ENCODE measurements at regions not wholly inside any gene's neighbourhood (a gene's known extent, or its start where the extent isn't known, plus 50 kb on each side); places are given as distances from the start of the nearest gene placed in this dataset.

DNA sequence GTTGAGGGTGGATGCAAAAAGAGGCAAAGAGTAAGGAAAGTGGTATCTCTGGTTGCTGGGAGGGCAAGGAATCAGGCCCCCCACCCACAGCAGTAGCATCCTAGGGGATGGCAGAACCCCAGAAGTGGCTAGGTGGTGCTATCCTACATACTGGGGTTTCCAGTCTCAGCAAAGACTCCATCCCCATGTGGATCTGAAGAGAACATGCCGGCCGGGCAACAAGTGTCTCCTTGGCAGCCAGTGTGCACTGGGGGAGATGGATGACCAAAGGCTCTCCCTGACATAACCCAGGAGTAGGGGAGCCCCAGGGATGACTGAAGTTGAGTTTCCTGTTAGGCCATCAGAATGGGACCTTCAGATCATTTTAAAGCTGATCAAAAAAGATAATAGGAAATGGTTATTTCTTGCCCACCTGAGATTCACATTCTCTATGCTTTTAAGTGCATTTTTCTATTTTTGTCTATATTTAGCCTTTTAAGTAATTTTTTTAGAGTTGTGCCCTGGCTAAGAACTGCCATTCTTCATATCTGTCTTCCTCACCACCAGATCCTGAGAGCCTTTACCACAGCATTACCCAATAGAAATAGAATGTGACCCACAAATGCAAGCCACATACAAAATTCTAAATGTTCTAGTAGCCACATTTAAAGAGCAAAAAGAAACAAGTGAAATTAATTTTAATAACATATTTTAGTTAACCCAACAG is 78.7 kb upstream of the SMIM23 start:
- Histone ChIP-seq H2AFZ (ENCODE audit: low read depth, low read length) (no peak overlapping the region), H3K27me3 (ENCODE audit: control insufficient read depth in 1 of 2, insufficient read depth in 1 of 2, low read length in 2 of 2) (peaks cover 19 to 29% of the 10 kb centered on the region in 2 experiments), H3K4me1 (ENCODE audit: control insufficient read depth, insufficient read depth, low read depth, low read length) (peaks cover 5% of the 10 kb centered on the region), H3K4me3 (ENCODE audit: insufficient read depth in 1 of 2, low read depth in 1 of 2, low read length in 2 of 2) (no peak overlapping the region), H3K79me1 (replicated peaks; ENCODE audit: low read length, poor library complexity, severe bottlenecking) (no peaks in the 10 kb centered on the region), H3K36me3 (ENCODE audit: control insufficient read depth in 1 of 2, insufficient read depth in 2 of 2, low read depth in 1 of 2, low read length in 2 of 2) (no peaks in the 10 kb centered on the region), H2AK5ac (ENCODE audit: low read length, severe bottlenecking) (no peak overlapping the region), H3K4ac (ENCODE audit: low read depth in 1 of 2, low read length in 2 of 2) (no peak overlapping the region), H3K23ac (ENCODE audit: low read length in 2 of 2) (no peak overlapping the region), H2BK12ac (ENCODE audit: low read length in 2 of 2) (no peak overlapping the region), H3K4me2 (ENCODE audit: low read length, poor library complexity, severe bottlenecking) (no peak overlapping the region), H2BK15ac (ENCODE audit: low read depth, poor library complexity, severe bottlenecking) (no peak overlapping the region), H3K14ac (ENCODE audit: low read length in 2 of 2) (no peak overlapping the region), H3K18ac (ENCODE audit: low read depth in 1 of 2, low read length in 2 of 2) (no peak overlapping the region), H3K9me3 (ENCODE audit: control insufficient read depth, low read length) (no peaks in the 10 kb centered on the region), H3K27ac (ENCODE audit: low read length, poor library complexity, severe bottlenecking) (no peak overlapping the region), H2BK5ac (ENCODE audit: low read depth, low read length, poor library complexity, severe bottlenecking) (no peak overlapping the region), H3K9ac (ENCODE audit: low read length) (no peak overlapping the region), H4K8ac (ENCODE audit: low read length) (no peak overlapping the region), H2BK120ac (ENCODE audit: low read depth, low read length) (no peak overlapping the region), H4K91ac (ENCODE audit: low read length) (no peak overlapping the region)
- whole genome bisulfite sequencing: 87% methylated on average over 2 of the region's 2 CpGs
- DNase-seq: no peak

GRCh38 chr5:171707442-171707792 is 78.2 kb upstream of the SMIM23 start:
- Histone ChIP-seq H3K79me1 (replicated peaks; ENCODE audit: low read length, poor library complexity, severe bottlenecking) (no peaks in the 10 kb centered on the region), H2AFZ (ENCODE audit: low read depth, low read length) (no peak overlapping the region), H3K14ac (ENCODE audit: low read length in 2 of 2) (no peak overlapping the region), H2BK12ac (ENCODE audit: low read length in 2 of 2) (no peak overlapping the region), H3K23ac (ENCODE audit: low read length in 2 of 2) (no peak overlapping the region), H4K8ac (ENCODE audit: low read length) (no peak overlapping the region), H3K9ac (ENCODE audit: low read length) (no peak overlapping the region), H3K27ac (ENCODE audit: low read length, poor library complexity, severe bottlenecking) (no peak overlapping the region), H3K27me3 (ENCODE audit: control insufficient read depth in 1 of 2, insufficient read depth in 1 of 2, low read length in 2 of 2) (peaks cover 23 to 29% of the 10 kb centered on the region in 2 experiments), H3K4ac (ENCODE audit: low read depth in 1 of 2, low read length in 2 of 2) (no peak overlapping the region), H3K18ac (ENCODE audit: low read depth in 1 of 2, low read length in 2 of 2) (no peak overlapping the region), H3K9me3 (ENCODE audit: control insufficient read depth, low read length) (no peaks in the 10 kb centered on the region), H2BK5ac (ENCODE audit: low read depth, low read length, poor library complexity, severe bottlenecking) (no peak overlapping the region), H3K4me2 (ENCODE audit: low read length, poor library complexity, severe bottlenecking) (no peak overlapping the region), H4K91ac (ENCODE audit: low read length) (no peak overlapping the region), H3K4me1 (ENCODE audit: control insufficient read depth, insufficient read depth, low read depth, low read length) (peaks cover 5% of the 10 kb centered on the region), H3K36me3 (ENCODE audit: control insufficient read depth in 1 of 2, insufficient read depth in 2 of 2, low read depth in 1 of 2, low read length in 2 of 2) (no peaks in the 10 kb centered on the region), H3K4me3 (ENCODE audit: insufficient read depth in 1 of 2, low read depth in 1 of 2, low read length in 2 of 2) (no peak overlapping the region), H2AK5ac (ENCODE audit: low read length, severe bottlenecking) (no peak overlapping the region), H2BK120ac (ENCODE audit: low read depth, low read length) (no peak overlapping the region), H2BK15ac (ENCODE audit: low read depth, poor library complexity, severe bottlenecking) (no peak overlapping the region)
- no peak for DNase-seq
- 72% methylated on average over 1 of the region's 1 CpG for WGBS

- Histone ChIP-seq H3K4me1 (ENCODE audit: control insufficient read depth, insufficient read depth, low read depth, low read length) (peaks cover 5% of the 10 kb centered on the region), H2BK15ac (ENCODE audit: low read depth, poor library complexity, severe bottlenecking) (no peak overlapping the region), H2BK5ac (ENCODE audit: low read depth, low read length, poor library complexity, severe bottlenecking) (no peak overlapping the region), H3K23ac (ENCODE audit: low read length in 2 of 2) (no peak overlapping the region), H3K79me1 (replicated peaks; ENCODE audit: low read length, poor library complexity, severe bottlenecking) (no peaks in the 10 kb centered on the region), H2BK120ac (ENCODE audit: low read depth, low read length) (no peak overlapping the region), H3K4me2 (ENCODE audit: low read length, poor library complexity, severe bottlenecking) (no peak overlapping the region), H3K9me3 (ENCODE audit: control insufficient read depth, low read length) (peaks cover 8% of the 10 kb centered on the region), H3K14ac (ENCODE audit: low read length in 2 of 2) (no peak overlapping the region), H3K27me3 (ENCODE audit: control insufficient read depth in 1 of 2, insufficient read depth in 1 of 2, low read length in 2 of 2) (peaks cover 10 to 20% of the 10 kb centered on the region in 2 experiments), H2AK5ac (ENCODE audit: low read length, severe bottlenecking) (no peak overlapping the region), H3K9ac (ENCODE audit: low read length) (no peak overlapping the region), H2AFZ (ENCODE audit: low read depth, low read length) (no peak overlapping the region), H3K36me3 (ENCODE audit: control insufficient read depth in 1 of 2, insufficient read depth in 2 of 2, low read depth in 1 of 2, low read length in 2 of 2) (no peaks in the 10 kb centered on the region), H3K4me3 (ENCODE audit: insufficient read depth in 1 of 2, low read depth in 1 of 2, low read length in 2 of 2) (no peak overlapping the region), H4K8ac (ENCODE audit: low read length) (no peak overlapping the region), H2BK12ac (ENCODE audit: low read length in 2 of 2) (no peak overlapping the region), H3K4ac (ENCODE audit: low read depth in 1 of 2, low read length in 2 of 2) (no peak overlapping the region), H3K18ac (ENCODE audit: low read depth in 1 of 2, low read length in 2 of 2) (no peak overlapping the region), H4K91ac (ENCODE audit: low read length) (no peak overlapping the region), H3K27ac (ENCODE audit: low read length, poor library complexity, severe bottlenecking) (no peak overlapping the region)
- DNase-seq: no peak
- WGBS: 71% methylated on average over 4 of the region's 5 CpGs
Measured at GRCh38 chr5:171709930-171710329, 75.7 kb upstream of the SMIM23 start.

GRCh38 chr5:171710451-171711024 is 75.1 kb upstream of the SMIM23 start:
- H2BK12ac ChIP-seq (ENCODE audit: low read length in 2 of 2): no peak overlapping the region
- H3K4me2 ChIP-seq (ENCODE audit: low read length, poor library complexity, severe bottlenecking): no peak overlapping the region
- no peak overlapping the region for H3K9ac ChIP-seq (ENCODE audit: low read length)
- H2AFZ ChIP-seq (ENCODE audit: low read depth, low read length): no peak overlapping the region
- H2BK120ac ChIP-seq (ENCODE audit: low read depth, low read length): no peak overlapping the region
- H3K79me1 ChIP-seq (replicated peaks; ENCODE audit: low read length, poor library complexity, severe bottlenecking): no peaks in the 10 kb centered on the region
- no peak overlapping the region for H2BK15ac ChIP-seq (ENCODE audit: low read depth, poor library complexity, severe bottlenecking)
- no peak overlapping the region for H3K4ac ChIP-seq (ENCODE audit: low read depth in 1 of 2, low read length in 2 of 2)
- H3K18ac ChIP-seq (ENCODE audit: low read depth in 1 of 2, low read length in 2 of 2): no peak overlapping the region
- H3K27me3 ChIP-seq (ENCODE audit: control insufficient read depth in 1 of 2, insufficient read depth in 1 of 2, low read length in 2 of 2): peaks cover 6 to 15% of the 10 kb centered on the region in 2 experiments
- no peak overlapping the region for H3K23ac ChIP-seq (ENCODE audit: low read length in 2 of 2)
- no peak overlapping the region for H4K91ac ChIP-seq (ENCODE audit: low read length)
- no peak overlapping the region for H3K27ac ChIP-seq (ENCODE audit: low read length, poor library complexity, severe bottlenecking)
- H3K36me3 ChIP-seq (ENCODE audit: control insufficient read depth in 1 of 2, insufficient read depth in 2 of 2, low read depth in 1 of 2, low read length in 2 of 2): no peaks in the 10 kb centered on the region
- H2BK5ac ChIP-seq (ENCODE audit: low read depth, low read length, poor library complexity, severe bottlenecking): no peak overlapping the region
- H3K9me3 ChIP-seq (ENCODE audit: control insufficient read depth, low read length): peaks cover 8% of the 10 kb centered on the region
- no peak overlapping the region for H2AK5ac ChIP-seq (ENCODE audit: low read length, severe bottlenecking)
- 83% methylated on average over 5 of the region's 5 CpGs for WGBS
- no peak overlapping the region for H3K14ac ChIP-seq (ENCODE audit: low read length in 2 of 2)
- DNase-seq: no peak
- no peak overlapping the region for H4K8ac ChIP-seq (ENCODE audit: low read length)
- H3K4me1 ChIP-seq (ENCODE audit: control insufficient read depth, insufficient read depth, low read depth, low read length): peaks cover 3% of the 10 kb centered on the region
- H3K4me3 ChIP-seq (ENCODE audit: insufficient read depth in 1 of 2, low read depth in 1 of 2, low read length in 2 of 2): no peak overlapping the region
